Neuronal stem cell (in vitro differentiated cells): ENCODE measurements at regions not wholly inside any gene's neighbourhood (a gene's known extent, or its start where the extent isn't known, plus 50 kb on each side); places are given as distances from the start of the nearest gene placed in this dataset.

ENCODE experiments used
- DNase-seq: peaks from one replicate; pipeline ENCODE4 v3.0.0-alpha.2; 2013; ENCODE audit warnings: low spot score
- H2AFZ ChIP-seq: one replicate; pipeline ENCODE4 v1.6.1; 2013; ENCODE audit warnings: mild to moderate bottlenecking, low read length, inconsistent platforms
- H2AK5ac ChIP-seq: 2 replicates; pipeline ENCODE4 v1.6.1; 2013; ENCODE audit warnings: low read depth, mild to moderate bottlenecking, inconsistent platforms, low read length, moderate library complexity, mixed read lengths
- H2BK120ac ChIP-seq: 2 replicates; pipeline ENCODE4 v1.6.1; 2013; ENCODE audit warnings: low read depth, mild to moderate bottlenecking, inconsistent platforms, low read length, moderate library complexity, mixed read lengths
- H2BK12ac ChIP-seq: one replicate; pipeline ENCODE4 v1.6.1; 2013; ENCODE audit warnings: low read length, inconsistent platforms
- H2BK15ac ChIP-seq: 2 replicates; pipeline ENCODE4 v1.6.1; 2013; ENCODE audit warnings: mild to moderate bottlenecking, low read length, inconsistent platforms, mixed read lengths
- H2BK5ac ChIP-seq: one replicate; pipeline ENCODE4 v1.6.1; 2013; ENCODE audit warnings: inconsistent platforms, mild to moderate bottlenecking, low read length, moderate library complexity
- H3K14ac ChIP-seq: one replicate; pipeline ENCODE4 v1.6.1; 2013; ENCODE audit warnings: low read length, inconsistent platforms
- H3K18ac ChIP-seq: 2 replicates; pipeline ENCODE4 v1.6.1; 2013; ENCODE audit warnings: low read length, inconsistent platforms
- H3K23ac ChIP-seq: 2 replicates; pipeline ENCODE4 v1.6.1; 2013; ENCODE audit warnings: low read depth, mild to moderate bottlenecking, mixed read lengths, low read length, inconsistent platforms; ENCODE audit not compliant: poor library complexity
- H3K27ac ChIP-seq: replicated peaks from 3 replicates; pipeline ENCODE4 v1.5.1; 2013; ENCODE audit warnings: low read length, inconsistent platforms
- H3K27me3 ChIP-seq, 3 experiments: 2 replicates each; pipeline ENCODE4 v1.6.1; 2013; ENCODE audit warnings: low read length in 3 of 3, mild to moderate bottlenecking in 2 of 3, inconsistent platforms in 1 of 3, low read depth in 1 of 3, mixed read lengths in 1 of 3, moderate library complexity in 1 of 3; ENCODE audit not compliant: control insufficient read depth in 3 of 3, insufficient read depth in 3 of 3
- H3K36me3 ChIP-seq, 2 donors: replicated peaks in 1 of 2; 2 replicates each; pipeline ENCODE4 v1.6.1; 2013; ENCODE audit warnings: low read length in 2 of 2; ENCODE audit not compliant: control insufficient read depth in 2 of 2, insufficient read depth in 2 of 2
- H3K4ac ChIP-seq: 2 replicates; pipeline ENCODE4 v1.6.1; 2013; ENCODE audit warnings: inconsistent platforms, mild to moderate bottlenecking, low read length, moderate library complexity
- H3K4me1 ChIP-seq, 2 donors: 1 replicate in 1 of 2; 2 replicates in 1 of 2; pipeline ENCODE4 v1.6.1; 2013; ENCODE audit warnings: low read length in 2 of 2, low read depth in 1 of 2; ENCODE audit not compliant: control insufficient read depth in 2 of 2, insufficient read depth in 1 of 2
- H3K4me2 ChIP-seq: one replicate; pipeline ENCODE4 v1.6.1; 2013; ENCODE audit warnings: mild to moderate bottlenecking, low read length, inconsistent platforms; ENCODE audit not compliant: insufficient read depth, poor library complexity, severe bottlenecking
- H3K4me3 ChIP-seq, 2 donors: 2 replicates each; pipeline ENCODE4 v1.5.1; 2013; ENCODE audit warnings: low read length in 2 of 2, mild to moderate bottlenecking in 2 of 2, inconsistent platforms in 1 of 2, moderate library complexity in 1 of 2
- H3K79me1 ChIP-seq: one replicate; pipeline ENCODE4 v1.6.1; 2013; ENCODE audit warnings: low read depth, mild to moderate bottlenecking, inconsistent platforms, low read length, moderate library complexity
- H3K9ac ChIP-seq: one replicate; pipeline ENCODE4 v1.6.1; 2013; ENCODE audit warnings: mild to moderate bottlenecking, low read depth, low read length, inconsistent platforms; ENCODE audit not compliant: poor library complexity
- H3K9me3 ChIP-seq, 2 donors: replicated peaks in 1 of 2; 2 replicates each; pipeline versions ENCODE3 to v1.6.1; 2013; ENCODE audit warnings: low read length in 2 of 2, mild to moderate bottlenecking in 2 of 2, inconsistent platforms in 1 of 2, low read depth in 1 of 2, mixed read lengths in 1 of 2, moderate library complexity in 1 of 2; ENCODE audit not compliant: control insufficient read depth in 2 of 2, insufficient read depth in 1 of 2
- H4K8ac ChIP-seq: one replicate; pipeline ENCODE4 v1.6.1; 2013; ENCODE audit warnings: low read depth, mild to moderate bottlenecking, inconsistent platforms, low read length, moderate library complexity
- H4K91ac ChIP-seq: one replicate; pipeline ENCODE4 v1.6.1; 2013; ENCODE audit warnings: low read length, low read depth, mild to moderate bottlenecking, inconsistent platforms; ENCODE audit not compliant: poor library complexity
- WGBS, 2 donors: extraction: QIAGEN DNeasy Blood & Tissue Kit; methylation state at CpG; one replicate each; pipeline ENCODE4 v1.1.7; 2013; ENCODE audit warnings: missing lambda C conversion rate in 2 of 2, mixed read lengths in 1 of 2; ENCODE audit not compliant: insufficient read length in 2 of 2, insufficient replicate concordance in 1 of 2; ENCODE audit errors: extremely low coverage in 2 of 2; 5-methylcytosine and 5-hydroxymethylcytosine counted together

GRCh38 chr4:35802644-35803043 is 441.7 kb downstream of the ARAP2 start:
- Histone ChIP-seq H2BK5ac (peak overlapping the region; percentile 13), H3K4me3 (no peak overlapping the region), H3K27ac (no peak overlapping the region), H4K91ac (no peak overlapping the region), H2BK120ac (no peak overlapping the region), H3K36me3 (no peaks in the 10 kb centered on the region), H3K18ac (peak overlapping the region; percentile 80), H3K79me1 (no peaks in the 10 kb centered on the region), H3K14ac (peak overlapping the region; percentile 38), H4K8ac (peak overlapping the region; percentile 82), H3K9ac (no peak overlapping the region), H3K9me3 (peaks cover 0 to 3% of the 10 kb centered on the region in 2 donors), H2AK5ac (no peak overlapping the region), H3K4me2 (no peak overlapping the region), H2AFZ (no peak overlapping the region), H2BK12ac (no peak overlapping the region), H3K4me1 (no peaks in the 10 kb centered on the region), H2BK15ac (no peak overlapping the region), H3K23ac (peak overlapping the region; percentile 65), H3K4ac (no peak overlapping the region), H3K27me3 (no peaks in the 10 kb centered on the region)
- DNase-seq = no peak
- no CpG with 5 or more reads among the region's 2 CpGs for WGBS, 2 donors

DNA sequence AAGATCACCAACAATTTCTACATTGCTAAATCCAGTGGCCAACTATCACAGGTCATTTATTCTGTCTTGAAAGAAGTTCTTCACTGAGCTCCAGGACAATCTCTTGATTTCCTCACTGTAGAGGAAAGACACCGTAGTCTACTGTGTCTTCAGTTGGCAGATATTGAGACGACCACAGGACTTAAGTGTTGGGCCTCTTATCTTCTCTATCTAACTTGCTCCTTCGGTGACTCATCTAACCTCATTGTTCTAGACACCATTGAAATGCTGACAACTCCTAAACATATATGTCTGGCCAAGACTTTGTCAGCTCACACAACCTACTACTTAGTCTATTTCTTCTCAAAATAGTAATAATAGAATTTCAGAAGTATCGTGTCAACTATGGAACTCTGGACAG is 425.8 kb downstream of the ARAP2 start:
- Histone ChIP-seq H3K4me2 (no peak overlapping the region), H3K9ac (no peak overlapping the region), H3K4ac (no peak overlapping the region), H2AK5ac (no peak overlapping the region), H4K91ac (no peak overlapping the region), H2BK12ac (no peak overlapping the region), H3K4me3 (no peak overlapping the region), H3K18ac (no peak overlapping the region), H2AFZ (no peak overlapping the region), H4K8ac (no peak overlapping the region), H2BK5ac (no peak overlapping the region), H3K9me3 (no peaks in the 10 kb centered on the region), H3K4me1 (no peaks in the 10 kb centered on the region), H3K36me3 (no peaks in the 10 kb centered on the region), H3K27me3 (no peaks in the 10 kb centered on the region), H2BK15ac (no peak overlapping the region), H2BK120ac (no peak overlapping the region), H3K27ac (no peak overlapping the region), H3K14ac (no peak overlapping the region), H3K79me1 (no peaks in the 10 kb centered on the region), H3K23ac (no peak overlapping the region)
- no CpG with 5 or more reads among the region's 4 CpGs for WGBS, 2 donors
- no peak for DNase-seq

- Histone ChIP-seq H2BK5ac (no peak overlapping the region), H3K9me3 (no peaks in the 10 kb centered on the region), H2BK12ac (no peak overlapping the region), H3K4me2 (no peak overlapping the region), H3K14ac (no peak overlapping the region), H4K91ac (no peak overlapping the region), H3K4ac (no peak overlapping the region), H3K9ac (no peak overlapping the region), H3K27ac (no peak overlapping the region), H2BK15ac (no peak overlapping the region), H4K8ac (no peak overlapping the region), H3K36me3 (no peaks in the 10 kb centered on the region), H2BK120ac (no peak overlapping the region), H3K4me1 (no peaks in the 10 kb centered on the region), H3K18ac (no peak overlapping the region), H3K27me3 (no peaks in the 10 kb centered on the region), H2AFZ (no peak overlapping the region), H3K4me3 (no peak overlapping the region), H3K23ac (no peak overlapping the region), H3K79me1 (no peaks in the 10 kb centered on the region), H2AK5ac (no peak overlapping the region)
- no peak for DNase-seq
- WGBS, 2 donors = no CpG with 5 or more reads among the region's 1 CpG
Measured at GRCh38 chr4:35820003-35820402, 424.3 kb downstream of the ARAP2 start.

GRCh38 chr4:35824231-35824630 is 420.1 kb downstream of the ARAP2 start:
- H3K9me3 ChIP-seq = no peaks in the 10 kb centered on the region
- H3K79me1 ChIP-seq = no peaks in the 10 kb centered on the region
- H4K8ac ChIP-seq = no peak overlapping the region
- no peaks in the 10 kb centered on the region for H3K27me3 ChIP-seq
- H2BK15ac ChIP-seq = no peak overlapping the region
- H2BK12ac ChIP-seq = no peak overlapping the region
- no peak overlapping the region for H3K4me3 ChIP-seq
- no peak overlapping the region for H2BK5ac ChIP-seq
- H2AK5ac ChIP-seq = no peak overlapping the region
- no peaks in the 10 kb centered on the region for H3K4me1 ChIP-seq
- H3K18ac ChIP-seq = no peak overlapping the region
- H4K91ac ChIP-seq = no peak overlapping the region
- WGBS, 2 donors = no CpG with 5 or more reads among the region's 8 CpGs
- H2BK120ac ChIP-seq = no peak overlapping the region
- no peak overlapping the region for H2AFZ ChIP-seq
- H3K36me3 ChIP-seq = no peaks in the 10 kb centered on the region
- no peak overlapping the region for H3K23ac ChIP-seq
- H3K14ac ChIP-seq = no peak overlapping the region
- no peak for DNase-seq
- no peak overlapping the region for H3K27ac ChIP-seq
- no peak overlapping the region for H3K4ac ChIP-seq
- H3K4me2 ChIP-seq = no peak overlapping the region
- H3K9ac ChIP-seq = no peak overlapping the region
